Activated CD8-positive, alpha-beta T cell treated with anti-CD3 and anti-CD28 coated beads for 36 hours (primary cell): ENCODE measurements at regions not wholly inside any gene's neighbourhood (a gene's known extent, or its start where the extent isn't known, plus 50 kb on each side); places are given as distances from the start of the nearest gene placed in this dataset.

Experiments
- ATAC-seq: fragments of 200-7000 bp; cut with Tn5 transposase; one replicate; pipeline ENCODE4 v1.10.0; 2021; ENCODE audit warnings: mild to moderate bottlenecking, moderate library complexity
- CTCF ChIA-PET: fragments of 350-600 bp; sonication (Branson Sonifier 250); formaldehyde crosslinking; loops from one replicate; lab custom pipeline; 2021; ENCODE audit warnings: antibody characterized with exemption; lab: Charles Lee
- POLR2A ChIA-PET: fragments of 350-600 bp; sonication (Branson Sonifier 250); formaldehyde crosslinking; loops from one replicate; lab custom pipeline; 2021; ENCODE audit warnings: antibody characterized with exemption; lab: Charles Lee
- DNase-seq: peaks from one replicate; pipeline ENCODE4 v3.0.0-alpha.2; 2020
- H3K27ac Mint-ChIP-seq: one replicate; pipeline ENCODE4 v1.8.0; 2021; ENCODE audit warnings: mild to moderate bottlenecking, mixed read lengths
- H3K27me3 Mint-ChIP-seq: one replicate; pipeline ENCODE4 v1.8.0; 2021; ENCODE audit warnings: mixed read lengths
- H3K36me3 Mint-ChIP-seq: one replicate; pipeline ENCODE4 v1.8.0; 2021; ENCODE audit warnings: low read depth, mixed read lengths
- H3K4me1 Mint-ChIP-seq: one replicate; pipeline ENCODE4 v1.8.0; 2021; ENCODE audit warnings: low read depth, mixed read lengths
- H3K4me3 Mint-ChIP-seq: one replicate; pipeline ENCODE4 v1.8.0; 2021; ENCODE audit warnings: mild to moderate bottlenecking, moderate library complexity, mixed read lengths
- H3K9me3 Mint-ChIP-seq: one replicate; pipeline ENCODE4 v1.8.0; 2021; ENCODE audit warnings: mixed read lengths
- intact Hi-C: fragments of 100-400 bp; cut with micrococcal nuclease; formaldehyde crosslinking; loops from one replicate; pipeline ENCODE4 v1.10.0; 2022
- TF ChIP-seq, protein P1 (sequence below): fragments of 200-600 bp; IDR thresholded peaks from one replicate; pipeline ENCODE4 v1.8.0; 2022; ENCODE audit warnings: antibody characterized with exemption, mild to moderate bottlenecking

- Mint-ChIP-seq H3K27me3 (peaks cover 27% of the 10 kb centered on the region), H3K4me1 (no peaks in the 10 kb centered on the region), H3K4me3 (no peak overlapping the region), H3K36me3 (no peaks in the 10 kb centered on the region), H3K9me3 (no peaks in the 10 kb centered on the region), H3K27ac (no peak overlapping the region)
- DNase-seq, result no peak
- no peak for ATAC-seq
- intact Hi-C loops, result no loop called here
- TF ChIP-seq, protein P1, sequence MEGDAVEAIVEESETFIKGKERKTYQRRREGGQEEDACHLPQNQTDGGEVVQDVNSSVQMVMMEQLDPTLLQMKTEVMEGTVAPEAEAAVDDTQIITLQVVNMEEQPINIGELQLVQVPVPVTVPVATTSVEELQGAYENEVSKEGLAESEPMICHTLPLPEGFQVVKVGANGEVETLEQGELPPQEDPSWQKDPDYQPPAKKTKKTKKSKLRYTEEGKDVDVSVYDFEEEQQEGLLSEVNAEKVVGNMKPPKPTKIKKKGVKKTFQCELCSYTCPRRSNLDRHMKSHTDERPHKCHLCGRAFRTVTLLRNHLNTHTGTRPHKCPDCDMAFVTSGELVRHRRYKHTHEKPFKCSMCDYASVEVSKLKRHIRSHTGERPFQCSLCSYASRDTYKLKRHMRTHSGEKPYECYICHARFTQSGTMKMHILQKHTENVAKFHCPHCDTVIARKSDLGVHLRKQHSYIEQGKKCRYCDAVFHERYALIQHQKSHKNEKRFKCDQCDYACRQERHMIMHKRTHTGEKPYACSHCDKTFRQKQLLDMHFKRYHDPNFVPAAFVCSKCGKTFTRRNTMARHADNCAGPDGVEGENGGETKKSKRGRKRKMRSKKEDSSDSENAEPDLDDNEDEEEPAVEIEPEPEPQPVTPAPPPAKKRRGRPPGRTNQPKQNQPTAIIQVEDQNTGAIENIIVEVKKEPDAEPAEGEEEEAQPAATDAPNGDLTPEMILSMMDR, result no peak
- ChIA-PET CTCF (no interaction called here), POLR2A (no interaction called here)
Measured at GRCh38 chr6:40287296-40287850, 299.8 kb downstream of the LRFN2 start.

GRCh38 chr6:40286721-40287120 is 300.4 kb downstream of the LRFN2 start:
- Mint-ChIP-seq H3K4me1 (no peaks in the 10 kb centered on the region), H3K4me3 (no peak overlapping the region), H3K27me3 (peaks cover 27% of the 10 kb centered on the region), H3K9me3 (no peaks in the 10 kb centered on the region), H3K27ac (no peak overlapping the region), H3K36me3 (no peaks in the 10 kb centered on the region)
- POLR2A ChIA-PET, result no interaction called here
- intact Hi-C loops, result no loop called here
- TF ChIP-seq, protein P1, result no peak
- ATAC-seq, result no peak
- DNase-seq, result no peak
- CTCF ChIA-PET, result no interaction called here

DNA sequence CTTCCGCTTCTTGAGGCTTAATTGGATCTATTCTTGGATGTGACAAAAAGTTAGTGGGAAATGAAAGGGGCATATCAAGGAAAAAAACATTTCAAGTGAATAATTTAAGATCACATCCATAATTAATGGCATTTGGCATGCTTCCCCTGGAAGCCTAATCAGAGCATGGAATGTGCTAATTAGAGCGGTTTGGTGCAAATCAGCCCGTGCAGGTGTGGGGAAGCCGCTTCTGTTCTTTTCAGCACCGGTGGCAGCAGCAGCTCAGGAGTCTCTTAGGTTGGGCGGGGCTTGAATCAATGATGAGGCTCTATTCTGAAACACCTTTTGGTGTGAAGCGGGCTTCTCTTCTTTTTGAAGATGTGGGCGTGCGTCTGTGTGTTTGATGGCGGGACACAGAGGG is 301.2 kb downstream of the LRFN2 start:
- Mint-ChIP-seq H3K4me3 (no peak overlapping the region), H3K27ac (no peak overlapping the region), H3K9me3 (no peaks in the 10 kb centered on the region), H3K36me3 (no peaks in the 10 kb centered on the region), H3K27me3 (peaks cover 26% of the 10 kb centered on the region), H3K4me1 (no peaks in the 10 kb centered on the region)
- intact Hi-C loops, result no loop called here
- CTCF ChIA-PET, result no interaction called here
- ATAC-seq (no peak), DNase-seq (no peak)
- TF ChIP-seq, protein P1, result no peak
- POLR2A ChIA-PET, result no interaction called here

DNA sequence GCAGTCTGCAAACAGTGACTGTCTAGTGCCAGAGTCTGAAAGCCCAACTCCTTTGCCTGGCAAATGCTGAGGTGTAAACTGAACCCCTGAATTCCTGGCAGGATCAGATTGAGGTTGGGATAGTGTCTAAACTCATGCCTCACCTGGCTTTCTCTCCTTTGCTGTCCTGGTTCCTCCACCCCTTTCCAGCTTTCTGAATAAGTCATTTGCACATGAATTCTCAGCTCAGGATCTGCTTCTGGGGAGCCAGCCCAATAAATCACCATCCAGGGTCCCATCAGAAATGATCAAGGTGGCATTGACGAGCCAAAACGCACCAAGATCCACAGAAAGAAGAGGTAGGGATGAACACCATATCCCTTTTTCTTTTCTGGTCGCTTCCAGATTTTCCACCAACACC is 301.6 kb downstream of the LRFN2 start:
- CTCF ChIA-PET, result no interaction called here
- Mint-ChIP-seq H3K4me1 (no peaks in the 10 kb centered on the region), H3K36me3 (no peaks in the 10 kb centered on the region), H3K27ac (no peak overlapping the region), H3K27me3 (peaks cover 22% of the 10 kb centered on the region), H3K4me3 (no peak overlapping the region), H3K9me3 (no peaks in the 10 kb centered on the region)
- ATAC-seq (no peak), DNase-seq (no peak)
- TF ChIP-seq, protein P1, result no peak
- POLR2A ChIA-PET, result no interaction called here
- intact Hi-C loops, result no loop called here

GRCh38 chr6:40282986-40283385 is 304.2 kb downstream of the LRFN2 start:
- TF ChIP-seq, protein P1, result no peak

More at GRCh38 chr6:40282986-40283385, 304.2 kb downstream of the LRFN2 start:
- no peaks in the 10 kb centered on the region for H3K36me3 Mint-ChIP-seq
- ATAC-seq (no peak), DNase-seq (no peak)
- POLR2A ChIA-PET, result no interaction called here
- H3K27ac Mint-ChIP-seq, result no peak overlapping the region
- no peak overlapping the region for H3K4me3 Mint-ChIP-seq
- no peaks in the 10 kb centered on the region for H3K4me1 Mint-ChIP-seq
- H3K9me3 Mint-ChIP-seq, result no peaks in the 10 kb centered on the region
- intact Hi-C loops, result no loop called here
- CTCF ChIA-PET, result no interaction called here
- H3K27me3 Mint-ChIP-seq, result peaks cover 20% of the 10 kb centered on the region
